HG02571 (cell line): ENCODE measurements at regions not wholly inside any gene's neighbourhood (a gene's known extent, or its start where the extent isn't known, plus 50 kb on each side); places are given as distances from the start of the nearest gene placed in this dataset.
"Not testable (repeated sequence)": the region's sequence is repeated elsewhere in the genome, so short reads cannot be mapped to it uniquely, and the experiment has no call there.

Source experiments
- ATAC-seq: cut with Tn5 transposase; IDR thresholded peaks from one replicate; pipeline ENCODE4 v1.9.1; 2021; ENCODE audit warnings: mild to moderate bottlenecking, moderate library complexity; ENCODE audit not compliant: unreplicated experiment

GRCh38 chr4:155026715-155027114 lies 181.7 kb upstream of the NPY2R start:
- no peak for ATAC-seq

GRCh38 chr4:155032521-155033229 lies 175.8 kb upstream of the NPY2R start:
- peak; percentile 68 for ATAC-seq

GRCh38 chr4:155033604-155034003 lies 174.8 kb upstream of the NPY2R start:
- ATAC-seq = no peak

- ATAC-seq = no peak
Measured at GRCh38 chr4:155037031-155037430, 171.4 kb upstream of the NPY2R start.

GRCh38 chr4:155038459-155038858 lies 170.0 kb upstream of the NPY2R start:
- ATAC-seq = no peak

DNA sequence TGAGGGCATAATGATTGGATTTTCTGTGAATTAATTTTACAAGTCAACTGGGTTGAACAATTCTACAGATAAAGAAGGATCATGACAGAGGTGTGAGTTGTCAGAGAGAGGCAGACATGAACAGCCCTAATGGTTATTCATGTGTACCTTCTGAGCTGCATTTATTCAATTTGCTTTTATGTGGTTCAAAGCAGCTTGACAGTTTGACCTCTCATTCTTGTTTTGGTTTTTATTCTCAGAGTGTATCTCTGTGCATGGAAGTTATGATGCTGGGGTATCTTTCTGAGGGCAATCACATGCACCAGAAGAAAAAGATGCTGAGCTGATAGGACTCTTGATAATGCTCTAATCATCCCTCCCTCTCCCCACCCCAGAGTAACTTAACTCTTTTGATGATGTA lies 169.3 kb upstream of the NPY2R start:
- no peak for ATAC-seq

DNA sequence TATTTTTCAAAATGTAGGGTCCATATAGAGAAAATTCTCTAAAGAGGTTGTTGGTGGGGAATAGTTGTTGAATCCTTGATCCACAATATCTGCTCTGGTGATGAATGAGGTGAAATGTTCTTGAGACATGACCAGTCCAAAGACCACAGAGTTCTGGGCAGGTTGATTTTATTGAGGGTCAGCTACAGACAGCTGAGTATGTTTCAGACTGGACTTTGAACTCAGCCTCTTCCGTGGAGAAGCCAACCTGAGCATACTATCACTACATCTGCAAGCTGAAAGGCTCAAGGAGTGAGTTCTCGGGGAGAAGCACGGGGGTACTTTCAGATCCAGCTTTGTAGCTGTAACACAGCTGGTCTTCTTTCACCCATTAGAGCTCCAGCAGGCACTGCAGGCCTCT lies 168.4 kb upstream of the NPY2R start:
- no peak for ATAC-seq

DNA sequence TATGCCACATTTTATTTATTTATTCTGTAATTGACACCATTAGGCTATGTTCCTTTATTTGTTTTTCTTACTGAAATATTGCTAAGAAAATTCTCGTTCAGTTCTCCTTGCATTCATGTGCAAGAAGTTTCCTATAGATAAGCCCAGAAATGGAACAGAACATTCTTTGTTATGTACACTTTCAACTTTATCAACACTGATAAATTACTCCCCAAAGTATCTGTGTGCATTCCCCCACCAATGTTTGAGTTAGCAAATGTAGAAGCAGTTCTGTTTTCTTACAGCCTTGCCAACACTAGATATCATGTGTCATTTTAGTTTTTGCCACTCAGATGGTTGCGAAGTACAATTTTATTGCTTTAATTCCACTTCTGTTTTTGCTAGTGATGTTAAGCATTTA lies 166.4 kb upstream of the NPY2R start:
- ATAC-seq = no peak

GRCh38 chr4:155044251-155044650 lies 164.2 kb upstream of the NPY2R start:
- ATAC-seq = not testable (repeated sequence)

GRCh38 chr4:155047755-155048154 lies 160.7 kb upstream of the NPY2R start:
- ATAC-seq = no peak

DNA sequence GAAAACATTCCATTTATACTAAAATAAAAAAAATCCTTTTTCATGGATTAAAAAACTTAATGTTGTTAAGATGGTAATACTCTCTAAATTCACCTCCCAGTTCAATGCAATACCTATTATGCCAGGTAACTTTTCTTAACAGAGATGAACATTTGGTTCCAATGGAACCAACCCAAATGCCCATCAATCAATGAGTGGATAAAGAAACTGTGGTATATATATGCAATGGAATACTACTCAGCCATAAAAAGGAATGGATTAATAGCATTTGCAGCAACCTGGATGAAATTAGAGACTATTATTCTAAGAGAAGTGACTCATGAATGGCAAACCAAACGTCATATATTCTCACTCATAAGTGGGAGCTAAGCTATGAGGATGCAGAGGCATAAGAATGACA lies 154.4 kb upstream of the NPY2R start:
- not testable (repeated sequence) for ATAC-seq

- no peak for ATAC-seq
Measured at GRCh38 chr4:155060419-155060818, 148.0 kb upstream of the NPY2R start.

GRCh38 chr4:155060873-155061272 lies 147.6 kb upstream of the NPY2R start:
- no peak for ATAC-seq

- no peak for ATAC-seq
Measured at GRCh38 chr4:155062948-155063347, 145.5 kb upstream of the NPY2R start.

- not testable (repeated sequence) for ATAC-seq
Measured at GRCh38 chr4:155064934-155065333, 143.5 kb upstream of the NPY2R start.

DNA sequence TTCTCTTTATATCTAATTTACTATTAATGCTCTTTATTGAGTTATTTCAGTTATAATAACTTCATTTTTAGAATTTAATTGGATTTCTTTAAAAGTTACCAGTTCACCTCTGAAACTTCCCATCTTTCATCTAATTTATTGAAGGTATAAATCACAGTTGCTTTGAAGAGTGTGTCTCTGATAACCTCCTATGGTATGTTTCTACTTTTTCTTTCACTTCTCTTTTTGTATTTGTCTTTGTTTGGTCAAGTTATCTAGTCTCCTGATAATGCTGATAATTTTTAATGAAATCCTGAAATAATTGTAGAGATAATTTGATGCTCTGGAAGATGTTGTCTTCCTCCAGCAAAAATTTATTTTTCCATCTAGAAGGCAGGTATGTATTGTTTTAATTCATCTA lies 141.6 kb upstream of the NPY2R start:
- ATAC-seq = no peak

GRCh38 chr4:155071962-155072361 lies 136.5 kb upstream of the NPY2R start:
- ATAC-seq = peak; percentile 5

DNA sequence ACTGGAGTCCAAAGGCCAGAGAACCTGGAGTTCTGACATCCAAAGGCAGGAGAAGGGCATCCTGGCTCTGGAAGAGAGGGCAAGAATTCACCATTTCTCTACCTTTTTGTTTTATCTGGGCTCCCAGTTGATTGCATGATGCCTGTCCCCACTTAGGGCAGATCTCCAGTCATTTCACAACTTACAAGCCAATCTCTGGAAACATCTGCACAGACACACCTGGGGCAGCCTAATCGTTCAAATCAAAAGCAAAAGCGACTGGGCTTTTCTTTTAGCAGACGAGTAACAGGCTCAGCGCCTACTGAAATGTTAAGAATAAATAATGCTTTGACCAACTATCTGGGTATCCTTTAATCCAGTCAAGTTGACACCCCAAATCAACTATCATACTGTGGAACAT lies 136.0 kb upstream of the NPY2R start:
- ATAC-seq = peak; percentile 96

GRCh38 chr4:155073852-155074251 lies 134.6 kb upstream of the NPY2R start:
- ATAC-seq = no peak

- no peak for ATAC-seq
Measured at GRCh38 chr4:155076256-155076785, 132.1 kb upstream of the NPY2R start.

- ATAC-seq = no peak
Measured at GRCh38 chr4:155077452-155078229, 130.8 kb upstream of the NPY2R start.

DNA sequence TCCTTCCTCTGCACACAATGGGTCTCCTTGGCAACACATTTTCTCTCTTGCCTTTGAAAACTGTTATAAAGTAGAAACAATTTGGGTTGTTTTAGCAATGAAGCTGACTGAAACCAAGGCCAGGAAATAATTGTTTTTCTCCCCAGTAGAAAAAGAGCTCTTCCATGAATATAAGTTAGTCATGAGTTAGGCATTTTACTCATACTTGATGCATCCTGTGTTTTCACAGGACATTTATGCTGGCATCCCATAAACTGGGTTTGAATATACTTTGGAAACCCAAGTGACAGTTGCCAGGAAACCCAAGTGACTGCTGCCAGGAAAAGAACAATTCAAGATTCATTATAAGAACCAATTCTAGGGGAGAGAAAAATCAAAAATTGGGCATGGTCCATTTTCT lies 128.6 kb upstream of the NPY2R start:
- no peak for ATAC-seq
